Karpas-422 (cell line): ENCODE measurements at regions not wholly inside any gene's neighbourhood (a gene's known extent, or its start where the extent isn't known, plus 50 kb on each side); places are given as distances from the start of the nearest gene placed in this dataset.
"Not testable (repeated sequence)": the region's sequence is repeated elsewhere in the genome, so short reads cannot be mapped to it uniquely, and the experiment has no call there.

ENCODE experiments used
- DNase-seq: peaks from one replicate; pipeline ENCODE4 v3.0.0-alpha.2; 2015
- H2AFZ ChIP-seq: fragments of 200-600 bp; sonication (generic); 2 replicates; pipeline ENCODE4 v1.6.1; 2014; ENCODE audit warnings: antibody characterized with exemption, low read length, mixed read lengths
- H3K27ac ChIP-seq: fragments of 200-600 bp; sonication (generic); 2 replicates; pipeline ENCODE4 v1.5.1; 2014; ENCODE audit warnings: mild to moderate bottlenecking, low read length, moderate library complexity
- H3K27me3 ChIP-seq: fragments of 200-600 bp; sonication (generic); 2 replicates; pipeline ENCODE4 v1.6.1; 2014; ENCODE audit warnings: low read length, mixed read lengths
- H3K36me3 ChIP-seq: fragments of 200-600 bp; sonication (generic); 2 replicates; pipeline ENCODE4 v1.6.1; 2014; ENCODE audit warnings: low read length, mixed read lengths; ENCODE audit not compliant: insufficient read depth
- H3K4me1 ChIP-seq: fragments of 200-600 bp; sonication (generic); 2 replicates; pipeline ENCODE4 v1.6.1; 2014; ENCODE audit warnings: mild to moderate bottlenecking, low read length, mixed read lengths
- H3K4me2 ChIP-seq: fragments of 200-600 bp; sonication (generic); 2 replicates; pipeline ENCODE4 v1.6.1; 2014; ENCODE audit warnings: low read length, low read depth, mild to moderate bottlenecking; ENCODE audit not compliant: poor library complexity, severe bottlenecking
- H3K4me3 ChIP-seq: fragments of 200-600 bp; sonication (generic); 2 replicates; pipeline ENCODE4 v1.5.1; 2014; ENCODE audit warnings: mild to moderate bottlenecking, antibody characterized with exemption, low read length, mixed read lengths
- H3K79me2 ChIP-seq: fragments of 200-600 bp; sonication (generic); 2 replicates; pipeline ENCODE4 v1.6.1; 2014; ENCODE audit warnings: mild to moderate bottlenecking, low read length, mixed read lengths
- H3K9ac ChIP-seq: fragments of 200-600 bp; sonication (generic); 2 replicates; pipeline ENCODE4 v1.6.0; 2014; ENCODE audit warnings: low read length
- H3K9me2 ChIP-seq: fragments of 200-600 bp; sonication (generic), shearing (Covaris generic); replicated peaks from 2 replicates; pipeline ENCODE4 v1.6.0; 2014; ENCODE audit warnings: mild to moderate bottlenecking, low read length, moderate library complexity; ENCODE audit not compliant: insufficient read depth
- H3K9me3 ChIP-seq: fragments of 300-700, 200-600 bp; sonication (generic); 2 replicates; pipeline ENCODE4 v1.6.1; 2014; ENCODE audit warnings: low read length, mixed read lengths
- H4K20me1 ChIP-seq: fragments of 200-600 bp; sonication (generic); 2 replicates; pipeline ENCODE4 v1.6.1; 2014; ENCODE audit warnings: mild to moderate bottlenecking, antibody characterized with exemption, low read length, low read depth; ENCODE audit not compliant: insufficient read depth

DNA sequence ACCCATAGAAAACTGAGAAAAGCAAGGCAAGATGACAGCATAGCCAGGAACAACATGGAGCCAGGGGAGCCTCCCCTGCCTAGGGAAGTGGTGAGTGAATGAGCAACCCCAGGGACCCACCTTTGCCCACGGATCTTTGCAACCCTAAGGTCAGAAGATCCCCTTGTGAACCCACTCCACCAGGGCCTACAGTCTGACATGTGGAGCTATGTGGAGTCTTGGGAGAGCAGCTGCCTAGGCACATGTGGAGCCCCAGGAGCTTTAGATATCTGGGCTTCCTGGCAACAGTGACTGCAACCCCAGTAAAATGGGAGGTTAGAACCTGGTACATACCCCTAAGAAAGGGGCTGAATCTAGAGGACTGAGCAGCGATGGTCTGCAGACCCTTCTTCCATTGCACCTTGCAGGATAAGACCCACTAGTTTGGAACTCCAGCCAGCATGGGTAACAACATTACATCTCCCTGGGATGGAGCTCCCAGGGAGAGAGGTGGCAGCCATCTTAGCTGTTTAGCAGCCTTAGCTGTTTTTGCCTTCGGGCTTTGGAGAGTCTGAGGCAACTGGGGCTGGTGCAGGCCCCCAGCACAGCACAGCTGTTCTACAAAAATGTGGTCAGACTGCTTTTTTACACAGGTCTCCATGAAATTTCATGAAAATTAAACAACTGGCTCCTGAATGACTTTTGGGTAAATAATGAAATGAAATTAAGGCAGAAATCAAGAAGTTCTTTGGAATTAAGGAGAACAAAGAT, 104.7 kb upstream of the TRIM2 start:
- Histone ChIP-seq H3K9me3 (no peaks in the 10 kb centered on the region), H4K20me1 (no peaks in the 10 kb centered on the region), H2AFZ (no peak overlapping the region), H3K27me3 (no peaks in the 10 kb centered on the region; the same call in 1 of the 2 replicates), H3K4me3 (no peak overlapping the region), H3K4me2 (no peak overlapping the region), H3K9ac (no peak overlapping the region), H3K27ac (no peak overlapping the region), H3K4me1 (no peaks in the 10 kb centered on the region), H3K79me2 (no peaks in the 10 kb centered on the region), H3K36me3 (no peaks in the 10 kb centered on the region), H3K9me2 (no peaks in the 10 kb centered on the region)
- no peak for DNase-seq

GRCh38 chr4:153106736-153107135, 97.5 kb upstream of the TRIM2 start:
- not testable (repeated sequence) for H3K9ac ChIP-seq, H3K9me2 ChIP-seq, H3K27me3 ChIP-seq, H3K4me3 ChIP-seq, H3K27ac ChIP-seq, H3K4me1 ChIP-seq, H3K9me3 ChIP-seq, H3K36me3 ChIP-seq, H4K20me1 ChIP-seq, DNase-seq, H3K4me2 ChIP-seq, H3K79me2 ChIP-seq, H2AFZ ChIP-seq

- no peak for DNase-seq
- H3K79me2 ChIP-seq: no peaks in the 10 kb centered on the region
These were observed 97.0 kb upstream of the TRIM2 start for GRCh38 chr4:153107246-153107645.

GRCh38 chr4:153109296-153109849, 94.9 kb upstream of the TRIM2 start:
- no peaks in the 10 kb centered on the region for H3K9me2 ChIP-seq
- no peaks in the 10 kb centered on the region for H3K27me3 ChIP-seq
- H3K9me3 ChIP-seq: no peaks in the 10 kb centered on the region
- no peak overlapping the region for H3K4me2 ChIP-seq
- no peak overlapping the region for H2AFZ ChIP-seq
- H3K9ac ChIP-seq: no peak overlapping the region
- no peak for DNase-seq
- H3K4me3 ChIP-seq: no peak overlapping the region
- no peaks in the 10 kb centered on the region for H3K4me1 ChIP-seq
- H3K79me2 ChIP-seq: no peaks in the 10 kb centered on the region
- no peaks in the 10 kb centered on the region for H4K20me1 ChIP-seq
- no peaks in the 10 kb centered on the region for H3K36me3 ChIP-seq
- no peak overlapping the region for H3K27ac ChIP-seq

More at GRCh38 chr4:153107246-153107645, 97.0 kb upstream of the TRIM2 start:
- Histone ChIP-seq H4K20me1 (no peaks in the 10 kb centered on the region), H3K27me3 (no peaks in the 10 kb centered on the region), H3K4me2 (no peak overlapping the region), H3K9ac (no peak overlapping the region), H3K4me3 (no peak overlapping the region), H3K27ac (no peak overlapping the region), H2AFZ (no peak overlapping the region), H3K9me2 (no peaks in the 10 kb centered on the region), H3K9me3 (no peaks in the 10 kb centered on the region), H3K4me1 (no peaks in the 10 kb centered on the region), H3K36me3 (no peaks in the 10 kb centered on the region)

DNA sequence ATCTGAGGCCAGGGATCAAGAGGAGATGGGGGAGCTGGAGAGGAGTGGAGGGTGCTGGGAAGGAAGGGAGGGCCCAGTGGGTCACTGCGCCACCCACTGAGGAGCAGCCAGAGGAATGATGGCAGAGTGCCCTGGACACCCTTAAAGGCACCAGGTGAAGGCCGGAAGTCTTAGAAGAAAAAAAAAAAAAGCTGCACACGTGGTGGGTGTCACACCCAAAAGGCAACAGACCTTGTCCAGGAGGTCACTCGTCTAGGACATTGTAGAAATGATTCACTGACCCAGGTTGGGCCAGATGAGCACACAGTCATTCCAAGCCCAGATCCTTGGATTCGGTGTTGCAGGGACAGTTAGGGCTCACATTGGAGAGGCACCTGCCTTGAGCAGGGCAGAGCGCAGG, 93.5 kb upstream of the TRIM2 start:
- no peak overlapping the region for H3K4me3 ChIP-seq
- H3K27ac ChIP-seq: no peak overlapping the region
- H4K20me1 ChIP-seq: no peaks in the 10 kb centered on the region
- H3K9me2 ChIP-seq: no peaks in the 10 kb centered on the region
- no peak for DNase-seq
- H3K9ac ChIP-seq: no peak overlapping the region
- H3K27me3 ChIP-seq: no peaks in the 10 kb centered on the region
- H3K36me3 ChIP-seq: no peaks in the 10 kb centered on the region
- peaks cover 4% of the 10 kb centered on the region for H3K4me1 ChIP-seq
- H3K9me3 ChIP-seq: no peaks in the 10 kb centered on the region
- H3K79me2 ChIP-seq: no peaks in the 10 kb centered on the region
- H2AFZ ChIP-seq: no peak overlapping the region
- H3K4me2 ChIP-seq: no peak overlapping the region

DNA sequence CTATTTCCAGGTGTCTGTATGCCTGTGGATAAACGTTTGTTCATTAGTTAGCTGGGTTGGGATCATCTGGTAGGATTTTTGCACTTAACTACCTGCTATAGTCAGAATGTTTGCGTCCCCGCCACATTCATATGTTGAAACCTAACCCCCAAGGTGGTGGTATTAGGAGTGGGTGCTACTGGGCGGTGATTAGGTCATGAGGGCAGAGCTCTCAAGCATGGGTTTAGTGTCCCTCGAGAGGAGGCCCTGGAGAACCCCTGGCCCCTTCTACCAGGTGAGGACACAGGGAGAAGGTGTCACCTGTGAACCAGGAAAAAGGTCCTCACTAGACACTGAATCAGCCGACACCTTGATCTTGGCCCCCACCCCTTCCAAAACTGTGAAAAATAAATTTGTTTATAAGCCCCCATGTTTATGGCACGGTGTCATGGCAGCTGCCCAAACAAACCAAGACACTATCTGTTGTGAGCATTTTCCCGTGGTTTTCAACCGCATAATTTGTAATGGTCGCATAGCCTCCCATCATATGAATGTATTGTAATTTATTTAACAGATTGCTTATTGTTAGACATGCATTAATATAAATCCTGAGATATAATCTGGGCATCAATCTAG, 92.7 kb upstream of the TRIM2 start:
- H3K79me2 ChIP-seq: no peaks in the 10 kb centered on the region
- no peaks in the 10 kb centered on the region for H3K36me3 ChIP-seq
- no peaks in the 10 kb centered on the region for H3K27me3 ChIP-seq
- no peak overlapping the region for H2AFZ ChIP-seq
- H3K9ac ChIP-seq: no peak overlapping the region
- DNase-seq: no peak
- H3K9me3 ChIP-seq: no peaks in the 10 kb centered on the region
- peaks cover 11% of the 10 kb centered on the region for H3K4me1 ChIP-seq
- H3K27ac ChIP-seq: no peak overlapping the region
- H3K4me3 ChIP-seq: no peak overlapping the region
- H4K20me1 ChIP-seq: no peaks in the 10 kb centered on the region
- no peaks in the 10 kb centered on the region for H3K9me2 ChIP-seq
- H3K4me2 ChIP-seq: no peak overlapping the region

GRCh38 chr4:153112041-153112441, 92.2 kb upstream of the TRIM2 start:
- no peak overlapping the region for H3K27ac ChIP-seq
- H3K4me2 ChIP-seq: no peak overlapping the region
- H3K9me3 ChIP-seq: no peaks in the 10 kb centered on the region
- no peaks in the 10 kb centered on the region for H3K79me2 ChIP-seq
- H3K27me3 ChIP-seq: no peaks in the 10 kb centered on the region
- DNase-seq: no peak
- H4K20me1 ChIP-seq: no peaks in the 10 kb centered on the region
- H3K4me1 ChIP-seq: peaks cover 11% of the 10 kb centered on the region
- H3K9ac ChIP-seq: no peak overlapping the region
- no peaks in the 10 kb centered on the region for H3K36me3 ChIP-seq
- H2AFZ ChIP-seq: no peak overlapping the region
- no peak overlapping the region for H3K4me3 ChIP-seq
- no peaks in the 10 kb centered on the region for H3K9me2 ChIP-seq

DNA sequence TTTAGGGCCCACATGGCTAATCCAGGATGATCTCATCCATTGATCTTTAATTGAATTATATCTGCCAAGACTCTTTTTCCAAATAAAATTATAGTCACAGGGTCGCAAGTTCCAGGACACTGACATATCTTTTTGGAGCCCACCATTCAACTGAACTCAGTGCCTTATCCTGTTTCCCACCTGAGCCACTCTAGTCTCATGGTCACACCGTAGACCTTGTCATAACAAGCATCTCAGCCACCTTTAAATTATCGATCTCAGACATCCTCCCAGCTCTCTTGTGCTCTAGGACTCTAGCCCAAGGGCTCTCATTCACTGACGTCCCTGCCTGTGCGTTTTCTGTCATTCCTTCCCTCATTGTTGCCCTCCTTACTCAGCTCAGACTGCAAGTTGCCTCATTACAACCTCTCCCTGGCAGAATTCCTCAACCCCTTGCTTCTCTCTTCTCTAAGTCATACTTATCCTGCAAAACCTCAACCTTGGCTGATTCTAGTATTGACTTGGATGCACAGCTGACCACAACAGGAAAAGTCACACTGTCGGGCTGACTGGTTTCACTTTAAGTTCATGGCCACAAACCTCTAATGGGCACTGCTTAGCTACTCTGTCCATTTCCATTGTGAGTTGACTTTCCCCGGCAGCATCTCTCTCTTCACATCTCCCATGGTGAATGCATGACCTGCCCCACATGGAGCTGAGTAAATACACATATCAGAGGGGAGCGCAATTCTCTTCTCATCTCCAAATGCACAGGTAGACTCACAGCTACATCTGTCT, 91.0 kb upstream of the TRIM2 start:
- Histone ChIP-seq H3K36me3 (no peaks in the 10 kb centered on the region), H3K27ac (no peak overlapping the region), H3K4me2 (peak overlapping the region; percentile 13), H3K27me3 (no peaks in the 10 kb centered on the region), H3K9me3 (no peaks in the 10 kb centered on the region), H2AFZ (no peak overlapping the region), H3K4me3 (no peak overlapping the region), H3K4me1 (peaks cover 11% of the 10 kb centered on the region), H4K20me1 (no peaks in the 10 kb centered on the region), H3K9ac (no peak overlapping the region), H3K9me2 (no peaks in the 10 kb centered on the region), H3K79me2 (no peaks in the 10 kb centered on the region)
- DNase-seq: no peak
